GM12878 (cell line): ENCODE measurements at regions not wholly inside any gene's neighbourhood (a gene's known extent, or its start where the extent isn't known, plus 50 kb on each side); places are given as distances from the start of the nearest gene placed in this dataset.

Experiments used
- EZH2 ChIP-seq: IDR thresholded peaks from 2 replicates; pipeline ENCODE4 v1.6.1; 2012; ENCODE audit warnings: low read depth, mild to moderate bottlenecking, control low read depth, inconsistent platforms, low read length, borderline replicate concordance; ENCODE audit not compliant: control insufficient read depth
- JUND ChIP-seq: IDR thresholded peaks from 2 replicates; pipeline ENCODE4 v1.6.1; 2012; ENCODE audit warnings: low read depth, mild to moderate bottlenecking, low read length, improper control_type of control experiment, moderate library complexity
- NFIC ChIP-seq: IDR thresholded peaks from 2 replicates; pipeline ENCODE4 v1.6.1; 2012; ENCODE audit warnings: low read depth, mild to moderate bottlenecking, inconsistent platforms, low read length, moderate library complexity
- NR2C2 ChIP-seq: IDR thresholded peaks from 2 replicates; pipeline ENCODE4 v1.6.1; 2011; ENCODE audit warnings: borderline replicate concordance, low read depth; ENCODE audit not compliant: control insufficient read depth, insufficient read length
- POLR2A ChIP-seq: IDR thresholded peaks from 2 replicates; pipeline ENCODE4 v1.6.1; 2011; ENCODE audit warnings: low read depth, mild to moderate bottlenecking, low read length
- POLR2AphosphoS5 ChIP-seq: IDR thresholded peaks from 2 replicates; pipeline ENCODE4 v1.6.1; 2011; ENCODE audit warnings: mild to moderate bottlenecking, low read length, inconsistent platforms
- POU2F2 ChIP-seq: IDR thresholded peaks from 3 replicates; pipeline ENCODE4 v1.6.1; 2011; ENCODE audit warnings: low read depth, mild to moderate bottlenecking, low read length, borderline replicate concordance
- SUZ12 ChIP-seq: fragments of 200-600 bp; sonication (generic); IDR thresholded peaks from one replicate; pipeline ENCODE4 v1.6.1; 2018; ENCODE audit warnings: antibody characterized with exemption, mild to moderate bottlenecking; ENCODE audit not compliant: unreplicated experiment
- TCF3 ChIP-seq: IDR thresholded peaks from 2 replicates; pipeline ENCODE4 v1.6.1; 2012; ENCODE audit warnings: low read depth, mild to moderate bottlenecking, low read length, borderline replicate concordance; ENCODE audit not compliant: insufficient read depth
- ZNF274 ChIP-seq: IDR thresholded peaks from one replicate; pipeline ENCODE4 v1.8.0; 2011; ENCODE audit not compliant: insufficient read length, insufficient read depth
- TF ChIP-seq, protein P1 (sequence below), 3 experiments: IDR thresholded peaks in 2 of 3; conservative IDR thresholded peaks in 1 of 3; 2 replicates each; pipeline ENCODE4 v1.5.1; 2011; ENCODE audit warnings: low read depth in 3 of 3, low read length in 3 of 3, mild to moderate bottlenecking in 3 of 3, control low read depth in 2 of 3, moderate library complexity in 2 of 3, inconsistent platforms in 1 of 3, mixed read lengths in 1 of 3; ENCODE audit not compliant: control insufficient read depth in 2 of 3, insufficient read depth in 1 of 3; ENCODE audit errors: extremely low read depth in 1 of 3
- TF ChIP-seq, protein P2 (sequence below): fragments of 450-650 bp; IDR thresholded peaks from 2 replicates; pipeline ENCODE4 v1.6.1; 2017; ENCODE audit warnings: mild to moderate bottlenecking, moderate library complexity
- TF ChIP-seq, protein P3 (sequence below): fragments of 450-650 bp; IDR thresholded peaks from 2 replicates; pipeline ENCODE4 v1.6.1; 2017; ENCODE audit warnings: mild to moderate bottlenecking
- TF ChIP-seq, protein P4 (sequence below): IDR thresholded peaks from 2 replicates; pipeline ENCODE4 v1.6.1; 2011; ENCODE audit warnings: low read depth, low read length, improper control_type of control experiment, borderline replicate concordance

DNA sequence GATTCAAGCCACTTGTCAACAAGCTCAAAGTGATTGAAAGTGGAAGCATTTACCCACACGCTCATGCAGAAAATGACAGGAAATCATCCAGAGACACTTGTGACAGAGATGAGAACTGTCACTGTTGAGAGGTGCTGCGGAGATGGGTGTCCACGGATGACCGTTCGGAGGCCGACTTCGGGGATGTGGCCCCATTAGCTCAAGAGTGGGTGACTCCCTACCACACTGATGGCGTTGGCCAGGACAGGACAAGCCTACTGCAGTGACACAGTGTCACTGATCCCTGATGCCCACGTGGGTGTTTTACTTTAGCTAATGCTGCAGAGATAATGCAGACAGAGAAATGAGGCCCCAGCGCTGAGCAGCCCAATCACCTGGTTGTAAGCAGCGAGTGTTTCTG is 81.5 kb upstream of the YWHAQ start:
- TF ChIP-seq, protein P1, sequence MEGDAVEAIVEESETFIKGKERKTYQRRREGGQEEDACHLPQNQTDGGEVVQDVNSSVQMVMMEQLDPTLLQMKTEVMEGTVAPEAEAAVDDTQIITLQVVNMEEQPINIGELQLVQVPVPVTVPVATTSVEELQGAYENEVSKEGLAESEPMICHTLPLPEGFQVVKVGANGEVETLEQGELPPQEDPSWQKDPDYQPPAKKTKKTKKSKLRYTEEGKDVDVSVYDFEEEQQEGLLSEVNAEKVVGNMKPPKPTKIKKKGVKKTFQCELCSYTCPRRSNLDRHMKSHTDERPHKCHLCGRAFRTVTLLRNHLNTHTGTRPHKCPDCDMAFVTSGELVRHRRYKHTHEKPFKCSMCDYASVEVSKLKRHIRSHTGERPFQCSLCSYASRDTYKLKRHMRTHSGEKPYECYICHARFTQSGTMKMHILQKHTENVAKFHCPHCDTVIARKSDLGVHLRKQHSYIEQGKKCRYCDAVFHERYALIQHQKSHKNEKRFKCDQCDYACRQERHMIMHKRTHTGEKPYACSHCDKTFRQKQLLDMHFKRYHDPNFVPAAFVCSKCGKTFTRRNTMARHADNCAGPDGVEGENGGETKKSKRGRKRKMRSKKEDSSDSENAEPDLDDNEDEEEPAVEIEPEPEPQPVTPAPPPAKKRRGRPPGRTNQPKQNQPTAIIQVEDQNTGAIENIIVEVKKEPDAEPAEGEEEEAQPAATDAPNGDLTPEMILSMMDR (IDR thresholded peaks at IDR 0.05 in 2 of 3, conservative IDR thresholded peaks at IDR 0.05 in 1 of 3; ENCODE audit: control insufficient read depth in 2 of 3, extremely low read depth in 1 of 3, insufficient read depth in 1 of 3, low read depth in 3 of 3, low read length in 3 of 3): no peak
- no peak for TF ChIP-seq TCF3
- TF ChIP-seq JUND: no peak
- TF ChIP-seq POLR2A: no peak
- no peak for TF ChIP-seq POLR2AphosphoS5
- TF ChIP-seq, protein P2, sequence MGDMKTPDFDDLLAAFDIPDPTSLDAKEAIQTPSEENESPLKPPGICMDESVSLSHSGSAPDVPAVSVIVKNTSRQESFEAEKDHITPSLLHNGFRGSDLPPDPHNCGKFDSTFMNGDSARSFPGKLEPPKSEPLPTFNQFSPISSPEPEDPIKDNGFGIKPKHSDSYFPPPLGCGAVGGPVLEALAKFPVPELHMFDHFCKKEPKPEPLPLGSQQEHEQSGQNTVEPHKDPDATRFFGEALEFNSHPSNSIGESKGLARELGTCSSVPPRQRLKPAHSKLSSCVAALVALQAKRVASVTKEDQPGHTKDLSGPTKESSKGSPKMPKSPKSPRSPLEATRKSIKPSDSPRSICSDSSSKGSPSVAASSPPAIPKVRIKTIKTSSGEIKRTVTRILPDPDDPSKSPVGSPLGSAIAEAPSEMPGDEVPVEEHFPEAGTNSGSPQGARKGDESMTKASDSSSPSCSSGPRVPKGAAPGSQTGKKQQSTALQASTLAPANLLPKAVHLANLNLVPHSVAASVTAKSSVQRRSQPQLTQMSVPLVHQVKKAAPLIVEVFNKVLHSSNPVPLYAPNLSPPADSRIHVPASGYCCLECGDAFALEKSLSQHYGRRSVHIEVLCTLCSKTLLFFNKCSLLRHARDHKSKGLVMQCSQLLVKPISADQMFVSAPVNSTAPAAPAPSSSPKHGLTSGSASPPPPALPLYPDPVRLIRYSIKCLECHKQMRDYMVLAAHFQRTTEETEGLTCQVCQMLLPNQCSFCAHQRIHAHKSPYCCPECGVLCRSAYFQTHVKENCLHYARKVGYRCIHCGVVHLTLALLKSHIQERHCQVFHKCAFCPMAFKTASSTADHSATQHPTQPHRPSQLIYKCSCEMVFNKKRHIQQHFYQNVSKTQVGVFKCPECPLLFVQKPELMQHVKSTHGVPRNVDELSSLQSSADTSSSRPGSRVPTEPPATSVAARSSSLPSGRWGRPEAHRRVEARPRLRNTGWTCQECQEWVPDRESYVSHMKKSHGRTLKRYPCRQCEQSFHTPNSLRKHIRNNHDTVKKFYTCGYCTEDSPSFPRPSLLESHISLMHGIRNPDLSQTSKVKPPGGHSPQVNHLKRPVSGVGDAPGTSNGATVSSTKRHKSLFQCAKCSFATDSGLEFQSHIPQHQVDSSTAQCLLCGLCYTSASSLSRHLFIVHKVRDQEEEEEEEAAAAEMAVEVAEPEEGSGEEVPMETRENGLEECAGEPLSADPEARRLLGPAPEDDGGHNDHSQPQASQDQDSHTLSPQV: no peak
- TF ChIP-seq, protein P3, sequence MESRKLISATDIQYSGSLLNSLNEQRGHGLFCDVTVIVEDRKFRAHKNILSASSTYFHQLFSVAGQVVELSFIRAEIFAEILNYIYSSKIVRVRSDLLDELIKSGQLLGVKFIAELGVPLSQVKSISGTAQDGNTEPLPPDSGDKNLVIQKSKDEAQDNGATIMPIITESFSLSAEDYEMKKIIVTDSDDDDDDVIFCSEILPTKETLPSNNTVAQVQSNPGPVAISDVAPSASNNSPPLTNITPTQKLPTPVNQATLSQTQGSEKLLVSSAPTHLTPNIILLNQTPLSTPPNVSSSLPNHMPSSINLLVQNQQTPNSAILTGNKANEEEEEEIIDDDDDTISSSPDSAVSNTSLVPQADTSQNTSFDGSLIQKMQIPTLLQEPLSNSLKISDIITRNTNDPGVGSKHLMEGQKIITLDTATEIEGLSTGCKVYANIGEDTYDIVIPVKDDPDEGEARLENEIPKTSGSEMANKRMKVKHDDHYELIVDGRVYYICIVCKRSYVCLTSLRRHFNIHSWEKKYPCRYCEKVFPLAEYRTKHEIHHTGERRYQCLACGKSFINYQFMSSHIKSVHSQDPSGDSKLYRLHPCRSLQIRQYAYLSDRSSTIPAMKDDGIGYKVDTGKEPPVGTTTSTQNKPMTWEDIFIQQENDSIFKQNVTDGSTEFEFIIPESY: no peak
- TF ChIP-seq NR2C2: no peak
- no peak for TF ChIP-seq EZH2
- no peak for TF ChIP-seq ZNF274
- TF ChIP-seq NFIC: no peak
- TF ChIP-seq SUZ12: no peak
- no peak for TF ChIP-seq POU2F2
- TF ChIP-seq, protein P4, sequence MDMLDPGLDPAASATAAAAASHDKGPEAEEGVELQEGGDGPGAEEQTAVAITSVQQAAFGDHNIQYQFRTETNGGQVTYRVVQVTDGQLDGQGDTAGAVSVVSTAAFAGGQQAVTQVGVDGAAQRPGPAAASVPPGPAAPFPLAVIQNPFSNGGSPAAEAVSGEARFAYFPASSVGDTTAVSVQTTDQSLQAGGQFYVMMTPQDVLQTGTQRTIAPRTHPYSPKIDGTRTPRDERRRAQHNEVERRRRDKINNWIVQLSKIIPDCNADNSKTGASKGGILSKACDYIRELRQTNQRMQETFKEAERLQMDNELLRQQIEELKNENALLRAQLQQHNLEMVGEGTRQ: no peak
